GM23338 (cell line): ENCODE measurements at regions not wholly inside any gene's neighbourhood (a gene's known extent, or its start where the extent isn't known, plus 50 kb on each side); places are given as distances from the start of the nearest gene placed in this dataset.

Experiments
- ATAC-seq: fragments of 200-7000 bp; cut with Tn5 transposase; 3 replicates; pipeline ENCODE4 v1.9.1; 2020
- DNase-seq: peaks from one replicate; pipeline ENCODE4 v3.0.0-alpha.2; 2015; ENCODE audit warnings: low spot score
- H2AFZ ChIP-seq: fragments of 200-600 bp; sonication (generic); 2 replicates; pipeline ENCODE4 v1.8.0; 2016; ENCODE audit warnings: antibody characterized with exemption, mild to moderate bottlenecking, moderate library complexity
- H3F3A ChIP-seq: fragments of 200-600 bp; sonication (generic); replicated peaks from 2 replicates; pipeline ENCODE4 v1.8.0; 2017; ENCODE audit warnings: antibody characterized with exemption, mixed run types, low read depth
- H3K27ac ChIP-seq: fragments of 200-600 bp; sonication (generic); 2 replicates; pipeline ENCODE4 v1.6.1; 2016; ENCODE audit warnings: low read depth
- H3K27me3 ChIP-seq: fragments of 200-600 bp; sonication (generic); 2 replicates; pipeline ENCODE4 v1.8.0; 2016; ENCODE audit warnings: mild to moderate bottlenecking, mixed run types, moderate library complexity; ENCODE audit not compliant: insufficient read depth
- H3K36me3 ChIP-seq: fragments of 200-600 bp; sonication (generic); 2 replicates; pipeline ENCODE4 v1.8.0; 2016; ENCODE audit warnings: mild to moderate bottlenecking; ENCODE audit not compliant: insufficient read depth
- H3K4me1 ChIP-seq: fragments of 200-600 bp; sonication (generic); 2 replicates; pipeline ENCODE4 v1.8.0; 2016; ENCODE audit warnings: mild to moderate bottlenecking, moderate library complexity; ENCODE audit not compliant: insufficient read depth
- H3K4me2 ChIP-seq: fragments of 200-600 bp; sonication (generic); 2 replicates; pipeline ENCODE4 v1.7.1; 2017; ENCODE audit warnings: mixed run types
- H3K4me3 ChIP-seq: fragments of 200-600 bp; sonication (generic); 2 replicates; pipeline ENCODE4 v1.6.1; 2016; ENCODE audit warnings: mixed run types
- H3K79me2 ChIP-seq: fragments of 200-600 bp; sonication (generic); replicated peaks from 2 replicates; pipeline ENCODE4 v1.8.0; 2017; ENCODE audit warnings: mild to moderate bottlenecking; ENCODE audit not compliant: insufficient read depth
- H3K9me2 ChIP-seq: fragments of 200-600 bp; sonication (generic); 2 replicates; pipeline ENCODE4 v1.8.0; 2017; ENCODE audit not compliant: insufficient read depth
- H4K20me1 ChIP-seq: fragments of 200-600 bp; sonication (generic); replicated peaks from 2 replicates; pipeline ENCODE4 v1.8.0; 2017; ENCODE audit warnings: mild to moderate bottlenecking; ENCODE audit not compliant: insufficient read depth
- H3K27ac Mint-ChIP-seq: 2 replicates; pipeline ENCODE4 v1.8.0; 2020; ENCODE audit warnings: inconsistent platforms, mild to moderate bottlenecking, moderate library complexity, mixed read lengths
- H3K27me3 Mint-ChIP-seq: 3 replicates; pipeline ENCODE4 v1.8.0; 2022; ENCODE audit warnings: low read depth, mild to moderate bottlenecking, moderate library complexity, mixed read lengths, inconsistent platforms; ENCODE audit not compliant: insufficient read depth, poor library complexity
- H3K36me3 Mint-ChIP-seq: 3 replicates; pipeline ENCODE4 v1.8.0; 2021; ENCODE audit warnings: low read depth, mild to moderate bottlenecking, inconsistent platforms, moderate library complexity, mixed read lengths
- H3K4me1 Mint-ChIP-seq: 3 replicates; pipeline ENCODE4 v1.8.0; 2020; ENCODE audit warnings: mild to moderate bottlenecking, inconsistent platforms, mixed read lengths
- H3K4me3 Mint-ChIP-seq: 3 replicates; pipeline ENCODE4 v1.8.0; 2021; ENCODE audit warnings: moderate library complexity, mild to moderate bottlenecking, inconsistent platforms, mixed read lengths
- H3K9me3 Mint-ChIP-seq: 3 replicates; pipeline ENCODE4 v1.8.0; 2020; ENCODE audit warnings: moderate library complexity, mild to moderate bottlenecking, inconsistent platforms, mixed read lengths
- CREB1 ChIP-seq: fragments of 250-450 bp; sonication (Bioruptor Pico); IDR thresholded peaks from 2 replicates; pipeline ENCODE4 v1.5.0; 2020; ENCODE audit warnings: low read depth, mild to moderate bottlenecking, moderate library complexity
- CTCF ChIP-seq, 2 experiments: fragments of 200-600 bp in 1 of 2; sonication (generic) in 1 of 2; conservative IDR thresholded peaks; 2 replicates each; pipeline versions ENCODE4 v1.5.1 to v1.6.1; 2016 to 2017; ENCODE audit warnings: antibody characterized with exemption in 2 of 2, low read depth in 2 of 2, mild to moderate bottlenecking in 2 of 2, moderate library complexity in 1 of 2
- ETS1 ChIP-seq: IDR thresholded peaks from 2 replicates; pipeline ENCODE4 v1.6.1; 2016; ENCODE audit warnings: antibody characterized with exemption
- EZH2 ChIP-seq: fragments of 200-600 bp; sonication (generic); IDR thresholded peaks from one replicate; pipeline ENCODE4 v1.8.0; 2017; ENCODE audit warnings: antibody characterized with exemption, mild to moderate bottlenecking, low read depth; ENCODE audit not compliant: unreplicated experiment
- JUNB ChIP-seq: IDR thresholded peaks from one replicate; pipeline ENCODE4 v1.6.1; 2016; ENCODE audit warnings: antibody characterized with exemption; ENCODE audit not compliant: unreplicated experiment
- NANOG ChIP-seq: IDR thresholded peaks from 2 replicates; pipeline ENCODE4 v1.6.1; 2016; ENCODE audit warnings: antibody characterized with exemption, borderline replicate concordance
- STAT1 ChIP-seq: IDR thresholded peaks from one replicate; pipeline ENCODE4 v1.6.1; 2016; ENCODE audit warnings: antibody characterized with exemption; ENCODE audit not compliant: unreplicated experiment
- ZNF114 ChIP-seq: fragments of 250-450 bp; sonication (Bioruptor Pico); IDR thresholded peaks from 2 replicates; pipeline ENCODE4 v1.5.0; 2020; ENCODE audit warnings: mild to moderate bottlenecking, moderate library complexity
- ZNF331 ChIP-seq: fragments of 250-450 bp; sonication (Bioruptor Pico); IDR thresholded peaks from 2 replicates; pipeline ENCODE4 v1.5.0; 2020; ENCODE audit warnings: low read depth, mild to moderate bottlenecking, moderate library complexity
- ZNF462 ChIP-seq: fragments of 250-450 bp; sonication (Bioruptor Pico); IDR thresholded peaks from 2 replicates; pipeline ENCODE4 v1.5.0; 2020; ENCODE audit warnings: mild to moderate bottlenecking, moderate library complexity

- TF ChIP-seq ZNF462 (CRISPR knock-in tag): no peak
- TF ChIP-seq EZH2: no peak
- no peak for TF ChIP-seq NANOG
- TF ChIP-seq CTCF (conservative IDR thresholded peaks at IDR 0.05; ENCODE audit: low read depth in 2 of 2): no peak
Observed at GRCh38 chr11:69355959-69356702, 62.2 kb downstream of the MYEOV start (continued).

GRCh38 chr11:69356703-69357457 is 62.9 kb downstream of the MYEOV start:
- no peak overlapping the region for H3K4me2 ChIP-seq
- Mint-ChIP-seq H3K27me3 (no peaks in the 10 kb centered on the region), H3K36me3 (no peaks in the 10 kb centered on the region; the same call in 2 of the 3 replicates), H3K4me1 (peaks cover 1% of the 10 kb centered on the region; the same call in 1 of the 3 replicates), H3K9me3 (peaks cover 12% of the 10 kb centered on the region), H3K4me3 (no peak overlapping the region), H3K27ac (no peak overlapping the region)
- no peaks in the 10 kb centered on the region for H4K20me1 ChIP-seq
- no peaks in the 10 kb centered on the region for H3F3A ChIP-seq
- no peaks in the 10 kb centered on the region for H3K27me3 ChIP-seq
- ATAC-seq: no peak
- H3K4me3 ChIP-seq: no peak overlapping the region
- H3K4me1 ChIP-seq: no peaks in the 10 kb centered on the region
- DNase-seq: no peak
- no peak overlapping the region for H2AFZ ChIP-seq
- no peaks in the 10 kb centered on the region for H3K79me2 ChIP-seq
- no peak overlapping the region for H3K27ac ChIP-seq
- no peaks in the 10 kb centered on the region for H3K36me3 ChIP-seq
- H3K9me2 ChIP-seq: no peaks in the 10 kb centered on the region
- TF ChIP-seq CREB1 (no peak), EZH2 (no peak), ZNF331 (CRISPR knock-in tag) (no peak), STAT1 (no peak), ETS1 (no peak), ZNF114 (no peak), JUNB (no peak), CTCF (conservative IDR thresholded peaks at IDR 0.05; ENCODE audit: low read depth in 2 of 2) (no peak), NANOG (no peak)
